ENCODE measurements at regions not wholly inside any gene's neighbourhood (a gene's known extent, or its start where the extent isn't known, plus 50 kb on each side); places are given as distances from the start of the nearest gene placed in this dataset.

GRCh38 chr1:177435364-177435763, 264.6 kb downstream of the BRINP2 start:
- H3K14ac ChIP-seq (replicated peaks; ENCODE audit: low read depth, low read length) = no peak overlapping the region
- no peak for ATAC-seq (ENCODE audit: low read depth)
- H2AK5ac ChIP-seq (ENCODE audit: low read depth, low read length) = no peak overlapping the region
- ChIA-PET POLR2A (ENCODE audit: unreplicated experiment) (no interaction called here), CTCF (no interaction called here)
- H3K36me3 ChIP-seq (ENCODE audit: control insufficient read depth, insufficient read depth, low read length) = no peaks in the 10 kb centered on the region
- H3K9ac ChIP-seq (ENCODE audit: low read depth, low read length) = no peak overlapping the region
- TF ChIP-seq RFX5 (IDR thresholded peaks at IDR 0.05; ENCODE audit: low read depth, low read length) = no peak
- TF ChIP-seq USF2 (IDR thresholded peaks at IDR 0.05; ENCODE audit: low read depth, low read length) = no peak
- TF ChIP-seq BHLHE40 (IDR thresholded peaks at IDR 0.05; ENCODE audit: low read depth, low read length) = no peak
- TF ChIP-seq CHD1 (IDR thresholded peaks at IDR 0.05; ENCODE audit: low read depth, low read length) = no peak
- TF ChIP-seq CTCF (conservative IDR thresholded peaks at IDR 0.05; ENCODE audit: low read depth, low read length) = no peak
- DNase-seq = no peak
- no TSS peak for BruUV-seq (replicated peaks)
- no peak overlapping the region for H4K91ac ChIP-seq (ENCODE audit: insufficient read depth, low read depth, low read length)
- H4K8ac ChIP-seq (ENCODE audit: low read depth in 2 of 2, low read length in 2 of 2) = no peak overlapping the region
- no peaks in the 10 kb centered on the region for H3K9me3 ChIP-seq (ENCODE audit: control insufficient read depth, insufficient read depth, low read length)
- no peaks in the 10 kb centered on the region for H4K20me1 ChIP-seq (ENCODE audit: insufficient read depth, low read length)
- dilution Hi-C loops (cut with HindIII; ENCODE audit: low sequenced_read_pairs, unreplicated experiment) (no loop called here), in situ Hi-C loops (cut with MboI; ENCODE audit: low sequenced_read_pairs) (no loop called here), intact Hi-C loops (cut with micrococcal nuclease) (no loop called here)
- H2AFZ ChIP-seq (replicated peaks; ENCODE audit: low read length, poor library complexity) = no peak overlapping the region
- no peak overlapping the region for H2BK20ac ChIP-seq (ENCODE audit: low read depth, low read length)
- H2BK120ac ChIP-seq (ENCODE audit: low read depth, low read length) = no peak overlapping the region
- H3K79me1 ChIP-seq (ENCODE audit: low read depth in 1 of 2, low read length in 2 of 2) = no peaks in the 10 kb centered on the region
- H3K27me3 ChIP-seq (ENCODE audit: control insufficient read depth, insufficient read depth, low read length) = no peaks in the 10 kb centered on the region
- H3K4me3 ChIP-seq (ENCODE audit: insufficient read depth, low read depth, low read length) = no peak overlapping the region
- no peak overlapping the region for H3K23ac ChIP-seq (ENCODE audit: low read depth, low read length)
- no peak overlapping the region for H3K27ac ChIP-seq (ENCODE audit: insufficient read depth, low read length)
- H3K4me2 ChIP-seq (ENCODE audit: low read depth, low read length) = no peak overlapping the region
- H2AK9ac ChIP-seq (replicated peaks; ENCODE audit: low read depth, low read length, poor library complexity) = no peak overlapping the region
- H3K9me1 ChIP-seq (ENCODE audit: insufficient read depth, low read length) = no peaks in the 10 kb centered on the region
- no peak overlapping the region for H3K18ac ChIP-seq (ENCODE audit: low read depth, low read length)
- H4K5ac ChIP-seq (ENCODE audit: low read depth, low read length) = no peak overlapping the region
- H2BK15ac ChIP-seq (ENCODE audit: low read depth, low read length) = no peak overlapping the region
- H3K56ac ChIP-seq (ENCODE audit: extremely low read depth, insufficient read depth, low read length) = no peak overlapping the region
- H2BK5ac ChIP-seq (ENCODE audit: low read depth, low read length, poor library complexity, severe bottlenecking) = no peak overlapping the region
- WGBS, 2 experiments (ENCODE audit: extremely low coverage in 2 of 2, insufficient read length in 1 of 2) = no CpG with 5 or more reads among the region's 1 CpG
- H3K4ac ChIP-seq (ENCODE audit: low read depth, low read length) = no peak overlapping the region
- H3K4me1 ChIP-seq (ENCODE audit: control insufficient read depth, insufficient read depth, low read length) = no peaks in the 10 kb centered on the region
